Hepatocyte (in vitro differentiated cells): ENCODE measurements at regions not wholly inside any gene's neighbourhood (a gene's known extent, or its start where the extent isn't known, plus 50 kb on each side); places are given as distances from the start of the nearest gene placed in this dataset.

Source experiments
- DNase-seq: peaks from one replicate; pipeline ENCODE4 v3.0.0-alpha.2; 2016; ENCODE audit warnings: low spot score
- H2AFZ ChIP-seq: fragments of 200-600 bp; sonication (generic); 2 replicates; pipeline ENCODE4 v1.6.0; 2016; ENCODE audit warnings: antibody characterized with exemption, mild to moderate bottlenecking
- H3K27ac ChIP-seq: fragments of 200-600 bp; sonication (generic); 2 replicates; pipeline ENCODE4 v1.5.1; 2016; ENCODE audit warnings: mild to moderate bottlenecking
- H3K27me3 ChIP-seq: fragments of 200-600 bp; sonication (generic); 2 replicates; pipeline ENCODE4 v1.6.1; 2016
- H3K36me3 ChIP-seq: fragments of 200-600 bp; sonication (generic); replicated peaks from 2 replicates; pipeline ENCODE4 v1.5.1; 2016; ENCODE audit warnings: low read depth; ENCODE audit not compliant: insufficient read depth
- H3K4me1 ChIP-seq: fragments of 200-600 bp; sonication (generic); 2 replicates; pipeline ENCODE4 v1.5.1; 2016; ENCODE audit warnings: mild to moderate bottlenecking, moderate library complexity; ENCODE audit not compliant: insufficient read depth
- H3K4me2 ChIP-seq: fragments of 200-600 bp; sonication (generic); 2 replicates; pipeline ENCODE4 v1.6.0; 2016
- H3K4me3 ChIP-seq: fragments of 200-600 bp; sonication (generic); 2 replicates; pipeline ENCODE4 v1.5.1; 2016; ENCODE audit warnings: mild to moderate bottlenecking
- H3K79me2 ChIP-seq: fragments of 200-600 bp; sonication (generic); 2 replicates; pipeline ENCODE4 v1.6.0; 2017; ENCODE audit warnings: mild to moderate bottlenecking
- H3K9me2 ChIP-seq: fragments of 200-600 bp; sonication (generic); replicated peaks from 2 replicates; pipeline ENCODE4 v1.6.0; 2017; ENCODE audit warnings: mild to moderate bottlenecking; ENCODE audit not compliant: insufficient read depth
- H3K9me3 ChIP-seq: fragments of 200-600 bp; sonication (generic); 2 replicates; pipeline ENCODE4 v1.5.1; 2016; ENCODE audit warnings: low read depth, mild to moderate bottlenecking
- H4K20me1 ChIP-seq: fragments of 200-600 bp; sonication (generic); 2 replicates; pipeline ENCODE4 v1.6.0; 2016; ENCODE audit warnings: mild to moderate bottlenecking; ENCODE audit not compliant: insufficient read depth, poor library complexity, severe bottlenecking
- EZH2 ChIP-seq: fragments of 200-600 bp; sonication (generic); IDR thresholded peaks from 2 replicates; pipeline ENCODE4 v1.6.1; 2016; ENCODE audit warnings: antibody characterized with exemption, mild to moderate bottlenecking, borderline replicate concordance
- EZH2phosphoT487 ChIP-seq: fragments of 200-600 bp; sonication (generic); IDR thresholded peaks from one replicate; pipeline ENCODE4 v1.6.1; 2018; ENCODE audit warnings: antibody characterized with exemption, mild to moderate bottlenecking, low read depth, moderate library complexity; ENCODE audit not compliant: unreplicated experiment, severe bottlenecking
- WGBS: methylation state at CpG from one replicate; pipeline ENCODE4 v1.1.6; 2016; ENCODE audit warnings: low lambda C conversion rate; ENCODE audit errors: missing lambda C conversion rate; 5-methylcytosine and 5-hydroxymethylcytosine counted together
- TF ChIP-seq, protein P1 (sequence below): fragments of 200-600 bp; sonication (generic); IDR thresholded peaks from 2 replicates; pipeline ENCODE4 v1.5.1; 2016; ENCODE audit warnings: antibody characterized with exemption, mild to moderate bottlenecking; ENCODE audit not compliant: poor library complexity

GRCh38 chr6:135637701-135638100, 140.2 kb upstream of the AHI1 start:
- Histone ChIP-seq H3K9me2 (no peaks in the 10 kb centered on the region), H3K36me3 (no peaks in the 10 kb centered on the region), H3K4me2 (no peak overlapping the region), H3K9me3 (no peaks in the 10 kb centered on the region), H3K4me1 (no peaks in the 10 kb centered on the region), H3K27me3 (no peaks in the 10 kb centered on the region), H2AFZ (no peak overlapping the region), H3K4me3 (no peak overlapping the region), H3K27ac (no peak overlapping the region), H4K20me1 (no peaks in the 10 kb centered on the region), H3K79me2 (no peaks in the 10 kb centered on the region)
- no peak for DNase-seq
- TF ChIP-seq EZH2phosphoT487 = no peak
- TF ChIP-seq, protein P1, sequence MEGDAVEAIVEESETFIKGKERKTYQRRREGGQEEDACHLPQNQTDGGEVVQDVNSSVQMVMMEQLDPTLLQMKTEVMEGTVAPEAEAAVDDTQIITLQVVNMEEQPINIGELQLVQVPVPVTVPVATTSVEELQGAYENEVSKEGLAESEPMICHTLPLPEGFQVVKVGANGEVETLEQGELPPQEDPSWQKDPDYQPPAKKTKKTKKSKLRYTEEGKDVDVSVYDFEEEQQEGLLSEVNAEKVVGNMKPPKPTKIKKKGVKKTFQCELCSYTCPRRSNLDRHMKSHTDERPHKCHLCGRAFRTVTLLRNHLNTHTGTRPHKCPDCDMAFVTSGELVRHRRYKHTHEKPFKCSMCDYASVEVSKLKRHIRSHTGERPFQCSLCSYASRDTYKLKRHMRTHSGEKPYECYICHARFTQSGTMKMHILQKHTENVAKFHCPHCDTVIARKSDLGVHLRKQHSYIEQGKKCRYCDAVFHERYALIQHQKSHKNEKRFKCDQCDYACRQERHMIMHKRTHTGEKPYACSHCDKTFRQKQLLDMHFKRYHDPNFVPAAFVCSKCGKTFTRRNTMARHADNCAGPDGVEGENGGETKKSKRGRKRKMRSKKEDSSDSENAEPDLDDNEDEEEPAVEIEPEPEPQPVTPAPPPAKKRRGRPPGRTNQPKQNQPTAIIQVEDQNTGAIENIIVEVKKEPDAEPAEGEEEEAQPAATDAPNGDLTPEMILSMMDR = no peak
- TF ChIP-seq EZH2 = no peak

DNA sequence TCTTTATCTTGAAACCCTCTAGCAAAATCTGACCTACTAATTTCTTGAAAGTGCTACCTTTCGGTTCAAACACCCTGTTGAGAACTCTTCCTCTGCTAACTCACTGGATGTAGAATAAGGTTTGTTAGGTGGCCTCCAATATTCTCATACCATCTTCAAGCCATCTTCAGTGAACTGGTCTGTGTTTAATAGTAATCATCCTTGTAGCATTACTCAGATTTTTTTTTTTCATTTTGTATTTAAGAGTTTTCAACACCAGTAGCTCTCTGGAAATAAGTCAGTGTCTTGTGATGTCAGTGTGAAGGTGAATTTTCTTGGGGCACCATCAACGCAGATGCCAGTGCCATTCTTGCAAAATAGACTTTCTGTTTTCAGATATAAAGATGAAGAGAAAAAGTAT, 140.6 kb upstream of the AHI1 start:
- Histone ChIP-seq H3K4me3 (no peak overlapping the region), H3K4me1 (no peaks in the 10 kb centered on the region), H3K27ac (no peak overlapping the region), H2AFZ (no peak overlapping the region), H3K27me3 (no peaks in the 10 kb centered on the region), H3K4me2 (no peak overlapping the region), H3K79me2 (no peaks in the 10 kb centered on the region), H4K20me1 (no peaks in the 10 kb centered on the region), H3K9me3 (no peaks in the 10 kb centered on the region), H3K9me2 (no peaks in the 10 kb centered on the region), H3K36me3 (no peaks in the 10 kb centered on the region)
- DNase-seq = no peak
- 95% methylated on average over 2 of the region's 2 CpGs for WGBS
- TF ChIP-seq, protein P1 = no peak
- no peak for TF ChIP-seq EZH2phosphoT487
- TF ChIP-seq EZH2 = no peak

DNA sequence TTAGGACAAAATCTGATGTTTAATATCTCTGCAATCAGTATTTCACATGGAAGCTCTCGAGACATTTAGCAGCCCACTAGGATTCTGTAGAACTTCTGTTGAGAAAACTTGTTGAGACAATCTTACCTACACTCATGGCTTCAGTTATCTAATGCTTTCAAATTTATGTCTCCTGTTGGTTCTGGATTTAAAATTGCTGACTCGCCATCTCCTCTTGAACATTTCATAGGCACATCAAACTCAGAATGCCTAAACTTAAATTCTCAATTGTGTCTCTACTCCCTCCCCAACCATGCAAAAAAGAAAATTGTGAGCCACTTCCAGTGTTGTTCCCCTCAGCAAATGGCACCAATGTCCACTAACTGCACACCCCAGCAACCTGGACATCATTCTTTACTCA, 142.5 kb upstream of the AHI1 start:
- TF ChIP-seq, protein P1 = no peak
- TF ChIP-seq EZH2 (no peak), EZH2phosphoT487 (no peak)
- Histone ChIP-seq H4K20me1 (no peaks in the 10 kb centered on the region), H3K9me2 (no peaks in the 10 kb centered on the region), H3K9me3 (no peaks in the 10 kb centered on the region), H3K36me3 (no peaks in the 10 kb centered on the region), H3K27ac (no peak overlapping the region), H3K4me1 (no peaks in the 10 kb centered on the region), H3K27me3 (no peaks in the 10 kb centered on the region), H2AFZ (no peak overlapping the region), H3K4me2 (no peak overlapping the region), H3K4me3 (no peak overlapping the region), H3K79me2 (no peaks in the 10 kb centered on the region)
- no peak for DNase-seq
- WGBS = 90% methylated on average over 2 of the region's 2 CpGs

DNA sequence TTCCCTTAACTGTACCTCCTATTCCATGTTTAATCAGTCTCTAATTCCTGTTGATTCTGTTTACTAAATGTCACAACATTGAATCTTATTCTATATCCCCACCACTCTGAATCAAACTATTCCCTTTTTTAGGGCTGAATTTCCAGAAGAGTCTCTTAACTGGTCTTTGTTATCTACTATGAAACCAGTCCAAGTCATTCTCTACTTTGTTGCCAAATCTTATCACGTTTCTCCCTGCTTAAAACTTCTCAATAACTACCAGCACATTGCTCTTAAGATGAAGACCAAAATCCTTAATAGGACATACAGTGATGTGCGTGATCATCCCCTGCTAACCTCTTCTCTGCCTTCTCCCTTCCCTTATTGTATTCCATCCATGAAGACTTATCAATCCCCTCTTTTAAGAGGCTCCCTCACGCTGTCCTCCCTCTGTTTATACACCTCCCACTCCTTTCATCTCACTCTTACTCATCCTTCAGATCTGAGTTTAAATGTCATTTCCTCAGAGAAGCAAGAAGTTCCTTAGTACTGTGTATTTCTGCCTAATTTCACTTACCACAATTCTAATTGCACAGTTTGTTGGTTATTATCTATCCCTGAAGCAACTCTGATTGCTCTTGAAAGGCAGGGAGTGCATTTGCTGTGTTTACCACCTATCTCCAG, 143.0 kb upstream of the AHI1 start:
- H2AFZ ChIP-seq = no peak overlapping the region
- H3K9me2 ChIP-seq = no peaks in the 10 kb centered on the region

More for the DNA sequence above, 143.0 kb upstream of the AHI1 start:
- no peaks in the 10 kb centered on the region for H3K36me3 ChIP-seq
- TF ChIP-seq, protein P1 = no peak
- TF ChIP-seq EZH2 (no peak), EZH2phosphoT487 (no peak)
- DNase-seq = no peak
- H3K4me2 ChIP-seq = no peak overlapping the region
- H3K27ac ChIP-seq = no peak overlapping the region
- H3K27me3 ChIP-seq = no peaks in the 10 kb centered on the region
- 72% methylated on average over 3 of the region's 3 CpGs for WGBS
- no peaks in the 10 kb centered on the region for H4K20me1 ChIP-seq
- no peaks in the 10 kb centered on the region for H3K4me1 ChIP-seq
- no peaks in the 10 kb centered on the region for H3K79me2 ChIP-seq
- H3K4me3 ChIP-seq = no peak overlapping the region
- H3K9me3 ChIP-seq = no peaks in the 10 kb centered on the region
